HG03521 (cell line): ENCODE measurements at regions not wholly inside any gene's neighbourhood (a gene's known extent, or its start where the extent isn't known, plus 50 kb on each side); places are given as distances from the start of the nearest gene placed in this dataset.

Experiments used
- ATAC-seq: cut with Tn5 transposase; IDR thresholded peaks from one replicate; pipeline ENCODE4 v1.9.1; 2021; ENCODE audit warnings: mild to moderate bottlenecking, moderate library complexity; ENCODE audit not compliant: unreplicated experiment

DNA sequence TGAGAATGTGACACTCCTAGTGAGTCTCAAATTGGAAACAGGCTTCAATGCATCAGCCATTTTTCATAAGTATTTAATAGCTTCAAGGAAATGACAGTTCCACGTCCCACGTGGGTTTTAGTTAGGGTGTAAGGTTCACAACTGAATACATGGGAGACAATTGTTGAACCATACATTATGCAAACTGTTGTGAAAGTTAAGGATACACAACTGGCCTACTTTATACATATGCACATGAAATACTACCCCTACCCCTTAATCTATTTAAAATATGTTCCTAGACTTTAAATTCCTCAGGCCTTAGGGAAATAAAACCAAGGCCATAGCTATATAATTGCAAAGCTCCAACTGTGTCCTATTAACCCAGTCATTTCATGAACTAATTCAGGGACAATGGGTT, 436.1 kb downstream of the BTBD3 start:
- ATAC-seq = no peak

DNA sequence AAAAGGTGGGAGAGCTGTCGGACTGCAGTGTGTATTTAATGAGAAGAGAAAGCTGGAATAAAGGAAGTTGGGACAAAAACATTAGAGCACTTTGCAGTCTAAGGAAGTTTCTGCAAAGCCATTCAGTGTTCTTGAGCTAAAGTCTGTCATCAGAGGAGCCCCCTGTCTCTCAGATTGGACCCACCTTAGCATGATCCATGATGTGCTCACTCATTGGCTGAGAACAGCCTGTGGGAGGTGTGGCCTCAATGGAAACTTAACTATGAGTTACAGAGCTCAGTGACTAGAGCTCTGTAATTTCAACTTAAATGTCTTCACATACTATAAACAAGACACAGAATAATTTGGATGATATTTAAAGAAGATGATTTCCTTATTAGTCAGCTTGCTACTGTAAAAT, 437.0 kb downstream of the BTBD3 start:
- ATAC-seq = no peak

DNA sequence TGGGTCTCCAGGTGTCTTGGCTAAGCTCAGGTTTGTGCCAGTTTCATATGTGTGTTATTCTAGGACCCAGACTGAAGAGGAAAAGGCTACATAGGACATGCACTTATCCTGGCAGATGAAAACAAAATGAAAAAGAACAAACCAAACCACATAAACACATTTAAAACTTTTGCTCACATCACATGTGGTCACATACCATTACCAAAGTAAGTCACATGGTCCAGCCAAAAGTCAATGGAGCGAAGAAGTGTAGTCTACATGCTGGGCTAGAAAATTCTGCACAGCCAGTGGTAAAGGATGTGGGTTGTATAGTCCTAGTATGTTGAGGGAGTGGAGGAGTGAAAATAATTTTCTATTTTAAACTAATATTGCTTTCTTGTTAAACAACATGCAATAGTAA, 437.5 kb downstream of the BTBD3 start:
- ATAC-seq = no peak

DNA sequence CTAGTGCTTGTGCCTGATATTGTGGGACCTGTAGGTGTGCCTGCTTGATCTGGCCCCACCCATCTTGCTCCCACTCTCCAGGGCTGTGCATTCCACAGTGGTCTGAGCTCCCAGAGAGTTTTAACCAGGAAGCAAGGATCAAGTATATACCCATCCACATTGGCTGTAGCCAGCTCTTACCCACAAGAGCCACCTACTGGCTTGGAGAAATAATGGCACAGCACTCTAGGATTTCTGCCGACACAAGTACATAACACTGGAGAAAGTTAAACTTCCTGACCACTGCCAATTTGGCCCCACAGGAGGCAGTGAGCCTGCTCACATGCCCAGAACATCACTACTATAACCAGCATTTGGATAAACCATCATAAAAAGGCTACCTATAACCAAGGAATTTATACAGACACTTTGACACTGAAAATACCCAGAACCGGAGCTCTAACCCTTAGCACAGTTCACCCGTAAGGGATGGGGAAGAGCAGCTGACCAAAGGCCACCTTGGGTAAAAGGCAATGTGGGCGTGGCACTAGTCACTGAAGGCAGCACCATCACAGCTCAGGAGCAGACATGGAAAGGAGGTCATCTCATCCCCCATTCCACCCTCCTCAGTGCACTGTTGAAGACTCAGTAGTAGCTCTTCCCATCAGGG, 440.4 kb downstream of the BTBD3 start:
- ATAC-seq = no peak

DNA sequence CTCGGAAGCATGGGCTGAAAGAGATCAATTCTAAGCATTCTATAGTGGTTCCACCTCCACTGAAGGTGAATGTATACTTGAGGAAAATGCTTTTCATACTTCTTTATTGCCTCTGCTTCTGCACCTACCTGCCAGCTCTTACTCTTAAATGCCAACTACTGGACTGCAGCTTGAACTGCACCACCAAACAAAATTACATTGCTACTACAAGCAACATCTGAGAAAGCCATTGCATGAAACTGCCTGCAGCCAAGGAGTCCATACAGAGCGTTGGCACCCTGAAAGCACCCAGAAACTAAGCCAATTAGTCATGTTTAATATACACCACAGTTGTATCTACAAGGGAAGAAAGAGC, 440.9 kb downstream of the BTBD3 start:
- ATAC-seq = no peak

DNA sequence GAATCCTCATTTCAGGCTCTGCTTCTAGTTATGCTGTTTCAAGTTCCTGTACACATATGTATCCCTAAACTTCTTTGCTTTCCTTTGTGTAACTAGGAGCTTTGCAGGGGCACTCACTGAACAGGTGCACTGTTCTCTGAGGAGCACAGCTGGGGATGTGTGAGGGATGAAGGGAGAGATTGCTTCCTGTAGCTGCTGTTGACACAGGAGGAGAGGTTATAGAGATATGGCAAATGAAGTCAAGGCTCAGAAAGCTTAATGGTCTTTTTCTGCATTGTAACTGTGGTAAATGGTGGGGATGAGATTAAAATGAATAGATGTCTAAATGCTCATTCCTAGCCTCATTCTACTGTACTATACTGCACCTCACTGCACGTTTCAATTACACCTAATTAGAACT, 454.3 kb downstream of the BTBD3 start:
- ATAC-seq = no peak

DNA sequence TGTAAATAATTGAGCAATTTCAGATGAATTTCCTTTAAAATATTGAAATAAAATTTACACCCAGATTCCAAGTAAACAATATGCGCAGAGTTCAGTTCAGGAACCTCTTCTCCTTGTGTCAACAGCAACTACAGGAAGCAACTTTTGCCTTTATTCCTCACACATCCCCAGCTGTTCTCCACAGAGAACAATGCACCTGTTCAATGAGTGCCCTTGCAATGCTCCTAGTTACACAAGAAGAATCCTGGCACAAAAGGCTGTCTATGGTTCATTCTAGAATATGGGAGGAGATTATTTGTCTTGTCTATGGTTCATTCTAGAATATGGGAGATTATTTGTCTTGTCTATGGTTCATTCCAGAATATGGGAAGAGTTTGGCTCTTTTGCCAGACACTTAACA, 454.9 kb downstream of the BTBD3 start:
- ATAC-seq = no peak

DNA sequence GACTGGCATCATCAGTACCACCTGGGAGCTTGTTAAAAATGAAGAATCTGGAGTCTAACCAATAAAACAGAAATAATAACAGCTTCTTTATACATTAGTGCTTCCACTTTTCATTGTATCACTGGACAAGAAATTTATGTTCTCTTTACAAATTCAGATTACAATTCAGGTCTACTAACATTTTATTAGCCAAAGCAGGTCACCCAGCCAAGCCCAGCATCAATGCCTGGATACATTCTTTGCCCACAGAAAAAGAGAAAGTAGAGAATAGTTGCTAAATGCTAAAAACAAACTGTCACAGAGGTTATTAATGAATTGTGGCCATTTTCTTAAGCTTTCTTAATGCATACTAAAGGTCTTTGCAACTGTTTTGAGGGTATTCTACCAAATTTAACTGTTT, 458.3 kb downstream of the BTBD3 start:
- ATAC-seq = no peak

DNA sequence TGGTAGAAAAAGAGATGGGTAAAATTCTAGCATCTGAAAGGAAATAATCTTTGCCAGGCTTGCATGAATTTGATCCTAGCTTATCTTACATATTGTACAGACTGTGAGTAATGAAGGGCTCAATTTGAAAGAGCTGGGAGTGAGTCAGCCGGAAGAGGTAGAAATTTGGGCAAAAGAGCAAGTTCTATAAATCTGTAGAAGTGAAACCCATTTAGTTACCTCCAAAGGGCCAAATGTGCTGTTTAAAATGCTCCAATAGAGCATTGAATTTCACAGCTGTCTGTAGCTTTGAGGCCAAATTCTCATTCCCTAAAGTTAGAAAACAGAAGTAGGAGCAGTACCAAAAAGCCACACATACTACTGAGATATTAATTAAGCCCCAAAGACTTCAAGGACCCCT, 466.1 kb downstream of the BTBD3 start:
- no peak for ATAC-seq

DNA sequence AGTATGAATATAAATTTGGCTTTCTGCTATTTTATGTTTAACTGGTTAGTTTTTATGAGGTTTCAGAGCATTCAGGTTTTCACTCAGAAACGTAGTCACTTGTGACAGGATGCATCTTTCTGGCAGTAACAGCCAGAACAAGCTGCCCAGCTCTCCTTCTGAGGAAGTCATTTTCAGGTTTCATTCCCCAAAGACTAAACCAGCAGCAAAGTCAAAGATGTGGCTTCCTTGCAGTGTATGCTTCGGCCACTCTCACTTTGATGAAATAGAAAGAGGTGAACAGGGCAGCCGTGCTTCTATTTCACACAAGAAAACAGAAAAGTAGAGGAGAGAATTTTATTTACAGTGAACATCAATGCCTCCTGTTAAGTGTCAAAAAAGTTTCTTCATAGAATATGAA, 469.1 kb downstream of the BTBD3 start:
- no peak for ATAC-seq

DNA sequence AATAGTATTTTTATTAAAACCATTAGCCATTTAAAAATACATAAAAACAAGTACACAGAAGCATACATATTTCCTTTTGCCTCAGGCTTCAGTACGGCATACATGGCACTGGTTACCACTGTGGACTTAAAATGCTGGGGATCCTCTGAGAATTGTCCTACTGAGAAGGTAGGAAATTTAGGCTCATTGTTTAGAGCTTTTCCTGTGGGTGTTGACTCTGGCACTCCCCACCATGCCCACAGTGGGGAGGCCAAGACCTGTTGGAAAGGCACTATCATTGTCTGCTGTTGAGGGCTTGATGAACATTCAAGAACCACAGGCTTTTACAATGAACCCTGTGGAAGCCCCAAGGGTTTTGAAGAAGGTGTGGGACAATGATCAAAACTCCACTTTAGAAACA, 473.4 kb downstream of the BTBD3 start:
- no peak for ATAC-seq

DNA sequence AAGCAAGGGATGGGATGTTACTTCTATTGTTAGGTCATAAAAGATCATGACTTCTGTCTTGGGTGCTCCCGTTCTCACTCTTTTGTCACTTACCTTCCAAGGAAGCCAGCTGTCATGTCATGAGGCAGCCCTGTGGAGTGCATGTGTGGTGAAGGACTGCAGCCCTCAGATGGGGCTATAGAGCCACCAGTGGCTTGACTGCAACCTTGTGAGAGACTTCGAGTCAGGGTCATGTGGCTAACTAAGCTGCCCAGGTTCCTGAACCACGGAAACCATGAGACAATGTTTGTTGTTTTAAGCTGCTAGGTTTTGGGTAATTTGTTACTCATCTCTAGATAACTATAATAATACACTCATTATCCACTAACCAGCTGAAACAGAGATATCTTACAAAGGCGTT, 477.1 kb downstream of the BTBD3 start:
- no peak for ATAC-seq

DNA sequence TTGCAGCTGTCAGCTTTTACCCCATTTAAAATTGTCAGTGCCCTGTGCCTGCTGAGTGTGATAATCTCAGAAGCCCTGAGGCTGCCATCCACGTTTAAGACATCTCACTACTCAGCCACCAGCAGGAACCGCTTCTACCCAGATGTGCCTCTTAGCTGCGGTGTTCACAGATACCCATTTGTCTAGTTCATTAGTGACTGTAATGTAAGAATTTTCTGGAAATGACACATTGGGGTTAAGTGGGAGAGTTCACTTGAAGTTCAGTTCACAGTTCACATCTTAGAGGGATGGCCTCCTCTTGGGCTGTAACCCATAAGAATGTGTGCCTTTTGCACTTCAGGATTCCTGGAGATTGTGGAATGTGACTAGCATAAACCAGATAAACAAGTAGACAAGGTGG, 477.7 kb downstream of the BTBD3 start:
- no peak for ATAC-seq

DNA sequence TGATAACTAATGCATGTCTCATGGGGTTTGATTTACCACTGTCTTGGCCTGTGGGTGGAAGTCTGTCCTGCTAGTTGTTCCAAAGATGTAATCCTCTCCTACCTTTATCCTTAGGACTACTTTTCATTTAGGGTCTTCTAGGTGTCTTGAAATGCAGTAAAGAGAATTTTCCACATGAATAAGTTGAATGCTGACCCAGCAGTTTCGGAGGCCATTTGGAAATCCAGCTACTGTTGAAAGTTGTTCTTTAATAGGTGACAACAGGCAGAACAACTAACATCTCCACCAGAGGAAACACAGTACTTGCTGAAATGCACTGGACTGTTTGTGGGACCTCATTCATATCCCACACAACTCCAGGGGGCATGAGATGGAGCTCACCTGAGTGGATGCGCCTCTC, 478.1 kb downstream of the BTBD3 start:
- ATAC-seq = no peak

DNA sequence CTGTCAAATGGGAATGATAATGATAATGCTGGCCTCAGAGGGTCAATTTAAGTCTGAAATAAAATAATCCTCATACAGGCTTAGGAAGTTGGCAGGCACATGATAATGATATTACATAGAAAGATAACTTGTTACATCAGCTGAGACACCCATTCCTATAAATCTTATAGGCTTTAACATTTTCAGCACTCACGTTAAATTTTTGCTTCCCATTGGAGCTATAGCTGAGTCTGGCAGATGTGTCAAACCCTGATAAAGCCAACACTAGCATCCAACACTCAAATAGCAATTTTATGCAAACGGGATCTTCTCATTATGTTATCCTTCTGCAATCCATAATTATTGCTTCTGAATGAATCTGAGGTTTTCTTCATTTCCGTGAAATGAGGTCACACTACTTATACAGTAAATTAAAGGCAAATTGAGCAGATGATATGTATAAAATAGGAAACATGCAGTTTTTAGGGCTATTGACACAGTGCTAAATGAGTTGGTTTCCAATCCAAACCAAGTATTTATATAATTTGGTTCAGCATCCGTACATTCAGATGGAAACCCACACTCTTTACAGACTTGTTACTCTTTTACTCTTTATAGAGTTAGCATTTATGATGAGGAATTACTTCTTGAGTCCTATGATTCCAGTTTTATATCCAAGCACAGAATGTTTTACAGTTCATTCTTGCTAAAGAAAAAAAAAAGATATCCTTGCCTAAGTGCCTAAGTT, 481.6 kb downstream of the BTBD3 start:
- ATAC-seq = no peak

DNA sequence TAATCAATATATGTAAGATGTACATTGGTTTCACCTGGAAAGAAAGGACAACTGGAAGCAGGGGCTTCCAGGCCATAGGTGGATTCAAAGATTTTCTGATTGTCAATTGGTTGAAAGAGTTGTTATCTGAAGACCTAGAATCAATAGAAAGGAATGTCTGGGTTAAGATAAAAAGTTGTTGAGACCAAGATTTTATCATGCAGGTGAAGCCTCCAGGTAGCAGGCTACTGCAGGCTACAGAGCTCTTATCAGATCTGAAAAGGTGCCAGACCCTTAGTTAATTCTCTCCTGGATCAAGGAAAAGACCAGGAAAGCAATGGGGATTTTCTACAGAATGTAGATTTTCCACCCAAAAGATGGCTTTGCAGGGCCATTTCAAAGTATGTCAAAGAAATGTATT, 487.2 kb downstream of the BTBD3 start:
- ATAC-seq = no peak

DNA sequence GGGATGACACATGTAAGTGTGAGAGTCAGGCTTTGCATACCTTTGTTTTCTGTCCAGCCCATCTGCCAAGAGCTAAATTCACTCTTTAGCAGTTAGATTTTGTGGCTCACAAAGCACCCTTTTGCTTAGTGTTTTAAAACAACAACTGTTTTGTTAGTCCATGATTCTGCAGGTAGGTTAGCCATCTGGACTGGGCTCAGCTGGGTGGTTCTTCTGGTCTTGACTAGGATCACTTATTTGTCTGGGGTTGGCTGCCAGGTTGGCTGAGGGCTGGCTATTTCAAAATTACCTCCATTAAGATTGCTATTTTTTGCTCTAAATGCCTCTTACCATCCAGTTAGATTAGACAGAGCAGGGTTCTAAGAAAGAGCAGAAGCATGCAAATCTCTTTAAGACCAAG, 489.3 kb downstream of the BTBD3 start:
- ATAC-seq = no peak

DNA sequence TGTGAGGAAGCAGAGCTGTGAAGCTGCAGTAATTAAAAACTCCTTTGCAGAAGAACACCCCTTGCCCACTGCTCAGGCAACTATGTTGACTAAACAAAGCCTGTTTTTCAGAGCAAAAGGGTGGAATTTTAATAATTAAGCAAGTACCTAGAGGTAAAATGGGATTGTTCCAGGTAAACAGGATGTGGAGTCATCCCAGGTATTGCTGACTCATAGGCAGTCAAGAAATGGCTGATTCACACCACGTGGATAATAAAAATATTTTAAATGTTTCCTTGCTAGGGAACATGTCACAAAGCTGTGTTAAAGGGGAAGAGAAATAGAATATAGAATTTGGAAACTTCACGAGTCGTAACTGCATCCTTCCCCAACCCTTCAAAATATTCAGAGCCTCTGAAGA, 491.8 kb downstream of the BTBD3 start:
- no peak for ATAC-seq

DNA sequence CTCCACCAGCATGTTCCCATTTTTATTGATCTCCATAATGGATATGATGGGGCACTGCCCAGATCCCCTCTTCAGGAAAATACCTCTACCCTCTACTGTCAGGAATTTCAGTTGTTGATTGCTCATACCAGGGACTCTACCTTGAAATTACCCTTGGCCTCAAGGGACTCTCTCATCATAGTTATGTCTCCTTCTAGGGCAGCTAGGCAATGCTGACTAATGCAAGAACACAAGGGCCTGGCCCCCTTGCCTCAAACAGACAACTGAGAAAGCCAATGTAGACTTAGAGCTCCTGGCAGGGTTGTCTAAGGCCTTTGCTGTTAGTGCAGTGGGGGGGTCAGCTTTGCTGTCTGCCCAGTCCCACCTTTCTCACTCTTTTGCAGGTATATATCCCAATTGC, 493.1 kb downstream of the BTBD3 start:
- no peak for ATAC-seq

DNA sequence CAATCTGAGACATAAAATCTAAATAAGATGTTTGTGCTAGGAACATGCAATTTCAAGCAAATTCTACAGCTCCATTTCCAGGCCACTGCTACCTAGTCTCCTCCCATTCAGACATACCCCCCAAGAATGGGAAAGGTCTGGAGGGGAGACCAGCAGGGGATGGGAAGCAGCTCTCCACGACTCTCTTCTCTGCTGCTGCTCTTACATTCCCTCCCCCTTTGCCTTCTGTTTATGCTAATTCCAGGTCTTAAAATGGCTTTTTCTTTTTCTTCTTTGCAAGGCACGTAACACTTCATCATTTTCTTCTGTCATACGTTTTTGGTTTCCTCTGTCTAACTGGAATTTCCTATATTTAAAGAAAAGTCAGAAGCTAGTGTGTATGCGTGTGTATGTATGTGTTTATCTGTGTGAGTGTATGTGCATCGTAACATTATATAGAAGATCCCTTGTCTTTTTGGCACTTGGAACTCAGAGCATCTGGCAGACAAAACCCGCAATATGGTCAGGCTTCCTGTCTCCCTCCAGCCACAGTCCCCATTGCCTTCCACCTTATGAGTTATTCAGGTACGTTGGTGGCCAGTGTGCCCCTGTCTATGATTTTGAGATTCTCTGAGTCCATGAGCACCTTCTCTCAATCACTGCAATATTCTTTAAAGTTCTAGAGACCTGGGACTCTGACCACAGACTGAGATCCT, 493.7 kb downstream of the BTBD3 start:
- no peak for ATAC-seq

DNA sequence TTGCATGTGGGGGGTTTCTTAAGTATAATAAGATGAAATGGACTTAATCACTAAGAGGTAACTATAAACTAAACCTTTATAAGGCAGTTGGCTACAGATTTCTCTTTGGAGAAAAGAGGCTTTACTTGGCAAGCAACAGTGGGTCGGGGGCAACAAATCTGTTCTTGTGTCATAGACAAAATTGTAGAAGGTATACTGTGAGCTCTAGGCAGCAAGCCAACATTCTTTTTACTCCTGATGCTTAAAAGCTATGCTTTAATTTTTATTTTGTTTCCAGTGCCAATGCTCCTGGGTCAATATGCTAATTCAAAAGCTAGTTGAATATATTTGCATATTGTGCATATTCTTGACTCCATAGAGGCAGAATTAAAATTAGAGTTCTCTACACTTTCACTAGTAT, 495.4 kb downstream of the BTBD3 start:
- ATAC-seq = no peak

DNA sequence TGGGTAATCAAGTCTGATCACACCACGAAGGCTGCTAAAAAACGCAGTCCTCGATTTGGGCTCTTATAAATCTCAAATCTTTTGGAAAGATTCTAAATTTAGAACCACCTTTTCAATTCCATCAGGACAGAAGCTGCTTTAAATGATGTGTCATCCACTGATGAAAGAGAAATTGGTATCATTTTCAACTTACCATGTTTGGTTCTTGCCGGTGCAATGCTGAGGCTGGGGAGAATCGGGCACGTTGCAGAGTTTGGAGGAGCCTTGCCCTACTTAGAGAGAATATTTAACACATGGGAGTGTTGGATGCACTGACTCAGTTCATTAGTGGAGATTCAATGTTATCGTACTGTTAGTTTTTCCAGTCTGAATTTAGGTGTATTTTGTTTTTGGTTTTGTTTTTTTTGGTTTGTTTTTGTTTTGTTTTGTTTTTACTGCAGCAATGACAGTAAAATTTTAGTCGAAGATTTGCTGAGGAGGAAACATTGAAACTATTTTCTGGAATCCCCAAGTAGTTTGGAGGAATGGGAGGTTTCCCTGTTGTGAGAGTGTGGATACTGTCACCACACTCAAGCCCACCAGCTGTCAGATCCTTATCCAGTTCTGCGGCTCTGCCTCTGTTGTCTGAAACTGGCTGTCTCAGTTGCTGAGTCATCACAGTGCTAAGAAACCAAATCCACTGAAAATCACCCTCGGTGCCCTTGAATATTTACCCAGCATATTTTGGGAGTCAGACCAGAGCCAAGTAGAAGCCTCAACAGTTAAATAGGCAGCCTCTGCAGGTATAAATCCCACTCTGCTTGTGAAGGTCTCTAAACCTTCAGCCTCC, 497.0 kb downstream of the BTBD3 start:
- ATAC-seq = no peak
